Muscle of leg (tissue), 3 donors: ENCODE measurements at regions not wholly inside any gene's neighbourhood (a gene's known extent, or its start where the extent isn't known, plus 50 kb on each side); places are given as distances from the start of the nearest gene placed in this dataset.

Experiments used
- DNase-seq: peaks from one replicate; pipeline ENCODE4 v3.0.0; 2013
- H3K27ac ChIP-seq: one replicate; pipeline ENCODE4 v1.5.1; 2013; ENCODE audit warnings: mild to moderate bottlenecking, low read length, control low read depth
- H3K27me3 ChIP-seq: one replicate; pipeline ENCODE4 v1.6.1; 2013; ENCODE audit warnings: low read length; ENCODE audit not compliant: control insufficient read depth, insufficient read depth
- H3K36me3 ChIP-seq: one replicate; pipeline ENCODE4 v1.6.1; 2013; ENCODE audit warnings: low read length; ENCODE audit not compliant: control insufficient read depth, insufficient read depth
- H3K4me1 ChIP-seq: one replicate; pipeline ENCODE4 v1.6.1; 2013; ENCODE audit warnings: low read length; ENCODE audit not compliant: control insufficient read depth, insufficient read depth
- H3K4me3 ChIP-seq: one replicate; pipeline ENCODE4 v1.5.1; 2013; ENCODE audit warnings: low read length, control low read depth
- H3K9me3 ChIP-seq: replicated peaks from 2 replicates; pipeline ENCODE4 v1.6.1; 2013; ENCODE audit warnings: low read depth, low read length; ENCODE audit not compliant: control insufficient read depth
- WGBS: methylation state at CpG from one replicate; pipeline ENCODE4 v1.1.5; 2013; ENCODE audit warnings: missing lambda C conversion rate; ENCODE audit not compliant: insufficient coverage; 5-methylcytosine and 5-hydroxymethylcytosine counted together

- Histone ChIP-seq H3K9me3 (no peaks in the 10 kb centered on the region), H3K4me1 (peaks cover 4% of the 10 kb centered on the region), H3K4me3 (no peak overlapping the region), H3K27me3 (no peaks in the 10 kb centered on the region), H3K36me3 (no peaks in the 10 kb centered on the region), H3K27ac (no peak overlapping the region)
- WGBS: no CpG with 5 or more reads among the region's 3 CpGs
- no peak for DNase-seq
These were observed 527.7 kb upstream of the KIRREL3 start for GRCh38 chr11:127528297-127528696.

- H3K4me1 ChIP-seq: peaks cover 4% of the 10 kb centered on the region
- no peak overlapping the region for H3K4me3 ChIP-seq
- H3K9me3 ChIP-seq: no peaks in the 10 kb centered on the region
- peak; percentile 57 for DNase-seq
- H3K27ac ChIP-seq: no peak overlapping the region
- H3K36me3 ChIP-seq: no peaks in the 10 kb centered on the region
- no peaks in the 10 kb centered on the region for H3K27me3 ChIP-seq
- 15% methylated on average over 3 of the region's 4 CpGs for WGBS
These were observed 524.0 kb upstream of the KIRREL3 start for GRCh38 chr11:127524618-127525017.

GRCh38 chr11:127521413-127521812, 520.8 kb upstream of the KIRREL3 start:
- H3K4me3 ChIP-seq: no peak overlapping the region
- WGBS: no CpG with 5 or more reads among the region's 2 CpGs
- H3K9me3 ChIP-seq: no peaks in the 10 kb centered on the region
- DNase-seq: peak; percentile 5
- H3K27me3 ChIP-seq: no peaks in the 10 kb centered on the region
- H3K4me1 ChIP-seq: peaks cover 4% of the 10 kb centered on the region
- no peak overlapping the region for H3K27ac ChIP-seq
- no peaks in the 10 kb centered on the region for H3K36me3 ChIP-seq

- WGBS: no CpG with 5 or more reads among the region's 1 CpG
- Histone ChIP-seq H3K27me3 (no peaks in the 10 kb centered on the region), H3K4me3 (no peak overlapping the region)
These were observed 507.3 kb upstream of the KIRREL3 start for GRCh38 chr11:127507851-127508250.

GRCh38 chr11:127506647-127507046, 506.1 kb upstream of the KIRREL3 start:
- Histone ChIP-seq H3K4me1 (peaks cover 5% of the 10 kb centered on the region), H3K27ac (no peak overlapping the region), H3K27me3 (no peaks in the 10 kb centered on the region), H3K4me3 (no peak overlapping the region), H3K9me3 (no peaks in the 10 kb centered on the region), H3K36me3 (no peaks in the 10 kb centered on the region)
- DNase-seq: no peak

More at GRCh38 chr11:127507851-127508250, 507.3 kb upstream of the KIRREL3 start:
- no peak for DNase-seq
- Histone ChIP-seq H3K27ac (no peak overlapping the region), H3K36me3 (no peaks in the 10 kb centered on the region), H3K4me1 (peaks cover 5% of the 10 kb centered on the region), H3K9me3 (no peaks in the 10 kb centered on the region)

- no peaks in the 10 kb centered on the region for H3K9me3 ChIP-seq
- 33% methylated on average over 2 of the region's 2 CpGs for WGBS
These were observed 505.6 kb upstream of the KIRREL3 start for GRCh38 chr11:127506126-127506525.

GRCh38 chr11:127496165-127496564, 495.6 kb upstream of the KIRREL3 start:
- H3K4me3 ChIP-seq: no peak overlapping the region
- no peaks in the 10 kb centered on the region for H3K36me3 ChIP-seq
- DNase-seq: no peak
- no peaks in the 10 kb centered on the region for H3K4me1 ChIP-seq
- WGBS: 68% methylated on average over 5 of the region's 7 CpGs
- H3K27ac ChIP-seq: no peak overlapping the region
- peaks cover 2% of the 10 kb centered on the region for H3K9me3 ChIP-seq
- no peaks in the 10 kb centered on the region for H3K27me3 ChIP-seq

More at GRCh38 chr11:127506126-127506525, 505.6 kb upstream of the KIRREL3 start:
- no peak overlapping the region for H3K4me3 ChIP-seq
- no peak for DNase-seq
- no peaks in the 10 kb centered on the region for H3K36me3 ChIP-seq
- peaks cover 5% of the 10 kb centered on the region for H3K4me1 ChIP-seq
- no peak overlapping the region for H3K27ac ChIP-seq
- no peaks in the 10 kb centered on the region for H3K27me3 ChIP-seq

- H3K27ac ChIP-seq: no peak overlapping the region
- 71% methylated on average over 3 of the region's 9 CpGs for WGBS
These were observed 492.9 kb upstream of the KIRREL3 start for GRCh38 chr11:127493330-127494022.

GRCh38 chr11:127492029-127492428, 491.5 kb upstream of the KIRREL3 start:
- peak; percentile 20 for DNase-seq
- H3K27ac ChIP-seq: no peak overlapping the region
- no peaks in the 10 kb centered on the region for H3K27me3 ChIP-seq
- H3K36me3 ChIP-seq: no peaks in the 10 kb centered on the region
- no peaks in the 10 kb centered on the region for H3K4me1 ChIP-seq
- no CpG with 5 or more reads among the region's 2 CpGs for WGBS
- peaks cover 2% of the 10 kb centered on the region for H3K9me3 ChIP-seq
- no peak overlapping the region for H3K4me3 ChIP-seq

More at GRCh38 chr11:127493330-127494022, 492.9 kb upstream of the KIRREL3 start:
- no peak overlapping the region for H3K4me3 ChIP-seq
- no peaks in the 10 kb centered on the region for H3K36me3 ChIP-seq
- peak; percentile 18 for DNase-seq
- H3K9me3 ChIP-seq: peaks cover 2% of the 10 kb centered on the region
- no peaks in the 10 kb centered on the region for H3K27me3 ChIP-seq
- H3K4me1 ChIP-seq: no peaks in the 10 kb centered on the region

- Histone ChIP-seq H3K27ac (peak overlapping the region; percentile 40), H3K4me3 (no peak overlapping the region), H3K4me1 (no peaks in the 10 kb centered on the region), H3K36me3 (no peaks in the 10 kb centered on the region), H3K27me3 (no peaks in the 10 kb centered on the region), H3K9me3 (peaks cover 2% of the 10 kb centered on the region)
- no peak for DNase-seq
- no CpG with 5 or more reads among the region's 2 CpGs for WGBS
These were observed 491.0 kb upstream of the KIRREL3 start for GRCh38 chr11:127491589-127491988.

GRCh38 chr11:127490896-127491295, 490.3 kb upstream of the KIRREL3 start:
- Histone ChIP-seq H3K4me3 (no peak overlapping the region), H3K9me3 (peaks cover 2% of the 10 kb centered on the region), H3K4me1 (no peaks in the 10 kb centered on the region), H3K27me3 (no peaks in the 10 kb centered on the region), H3K27ac (no peak overlapping the region), H3K36me3 (no peaks in the 10 kb centered on the region)
- WGBS: 100% methylated on average over 1 of the region's 2 CpGs
- no peak for DNase-seq
